ENCODE measurements at regions not wholly inside any gene's neighbourhood (a gene's known extent, or its start where the extent isn't known, plus 50 kb on each side); places are given as distances from the start of the nearest gene placed in this dataset.

DNA sequence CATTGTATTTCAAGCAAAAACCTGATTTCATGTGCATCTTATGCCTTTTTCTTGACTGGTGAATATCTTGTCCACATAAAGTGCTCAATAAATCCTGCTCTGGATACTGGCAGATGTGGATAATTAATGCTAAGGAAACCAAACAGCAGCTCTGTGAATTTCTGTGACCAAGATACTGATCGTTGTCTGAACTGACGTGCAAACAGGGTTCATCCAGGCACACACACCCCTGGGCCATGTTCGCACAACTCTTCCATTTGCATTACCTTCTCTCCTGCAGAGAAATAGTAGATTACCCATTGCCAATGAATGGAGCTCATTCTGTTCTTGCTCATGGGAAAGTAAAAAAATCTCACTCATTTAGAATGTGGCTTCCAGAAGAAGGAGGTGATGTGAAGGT, 316.2 kb upstream of the TRIB2 start:
- H3K4me1 ChIP-seq (ENCODE audit: insufficient read depth, low read length) = no peaks in the 10 kb centered on the region
- H4K20me1 ChIP-seq (ENCODE audit: insufficient read depth, low read length) = no peaks in the 10 kb centered on the region
- TF ChIP-seq, protein P1, sequence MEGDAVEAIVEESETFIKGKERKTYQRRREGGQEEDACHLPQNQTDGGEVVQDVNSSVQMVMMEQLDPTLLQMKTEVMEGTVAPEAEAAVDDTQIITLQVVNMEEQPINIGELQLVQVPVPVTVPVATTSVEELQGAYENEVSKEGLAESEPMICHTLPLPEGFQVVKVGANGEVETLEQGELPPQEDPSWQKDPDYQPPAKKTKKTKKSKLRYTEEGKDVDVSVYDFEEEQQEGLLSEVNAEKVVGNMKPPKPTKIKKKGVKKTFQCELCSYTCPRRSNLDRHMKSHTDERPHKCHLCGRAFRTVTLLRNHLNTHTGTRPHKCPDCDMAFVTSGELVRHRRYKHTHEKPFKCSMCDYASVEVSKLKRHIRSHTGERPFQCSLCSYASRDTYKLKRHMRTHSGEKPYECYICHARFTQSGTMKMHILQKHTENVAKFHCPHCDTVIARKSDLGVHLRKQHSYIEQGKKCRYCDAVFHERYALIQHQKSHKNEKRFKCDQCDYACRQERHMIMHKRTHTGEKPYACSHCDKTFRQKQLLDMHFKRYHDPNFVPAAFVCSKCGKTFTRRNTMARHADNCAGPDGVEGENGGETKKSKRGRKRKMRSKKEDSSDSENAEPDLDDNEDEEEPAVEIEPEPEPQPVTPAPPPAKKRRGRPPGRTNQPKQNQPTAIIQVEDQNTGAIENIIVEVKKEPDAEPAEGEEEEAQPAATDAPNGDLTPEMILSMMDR (IDR thresholded peaks at IDR 0.05; ENCODE audit: extremely low read depth, low read depth, low read length) = no peak
- no peak for DNase-seq (ENCODE audit: insufficient read length, low spot score, missing footprints)
- no peak overlapping the region for H3K4me3 ChIP-seq (ENCODE audit: insufficient read depth, low read length)
- no peaks in the 10 kb centered on the region for H3K36me3 ChIP-seq (ENCODE audit: insufficient read depth, low read length)
- H3K27ac ChIP-seq (ENCODE audit: low read depth, low read length) = no peak overlapping the region
- H3K27me3 ChIP-seq (ENCODE audit: insufficient read depth, low read length) = no peaks in the 10 kb centered on the region
- no peak overlapping the region for H3K4me2 ChIP-seq (ENCODE audit: insufficient read depth, low read length)
- H2AFZ ChIP-seq (ENCODE audit: low read length) = no peak overlapping the region
- no peaks in the 10 kb centered on the region for H3K9me3 ChIP-seq (ENCODE audit: low read depth, low read length)
- H3K79me2 ChIP-seq (ENCODE audit: insufficient read depth, low read length) = no peaks in the 10 kb centered on the region

DNA sequence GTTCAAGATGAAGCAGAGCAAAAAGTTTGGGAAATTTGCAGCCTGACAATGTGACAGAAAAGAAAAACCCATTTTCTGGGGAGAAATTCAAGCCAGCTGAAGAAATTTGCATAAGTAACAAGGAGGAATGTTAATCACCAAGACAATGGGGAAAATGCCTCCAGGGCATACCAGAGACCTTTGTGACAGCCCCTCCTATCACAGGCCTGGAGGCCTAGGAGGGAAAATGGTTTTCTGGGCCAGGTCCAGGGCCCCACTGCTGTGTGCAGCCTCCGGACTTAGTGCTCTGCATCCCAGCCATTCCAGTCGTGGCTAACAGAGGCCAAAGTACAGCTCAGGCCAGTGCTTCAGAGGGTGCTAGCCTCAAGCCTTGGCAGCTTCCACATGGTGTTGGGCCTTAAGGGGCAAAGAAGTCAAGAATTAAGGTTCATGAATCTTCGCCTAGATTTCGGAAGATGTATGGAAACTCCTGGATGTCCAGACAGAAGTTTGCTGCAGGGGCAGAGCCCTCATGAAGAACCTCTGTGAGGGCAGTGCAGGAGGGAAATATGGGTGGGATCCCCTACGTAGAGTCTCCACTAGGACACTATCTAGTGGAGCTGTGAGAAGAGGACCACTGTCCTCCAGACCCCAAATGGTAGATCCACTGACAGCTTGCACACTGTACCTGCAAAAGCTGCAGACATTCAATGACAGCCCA, 314.1 kb upstream of the TRIB2 start:
- Histone ChIP-seq H3K4me2 (ENCODE audit: insufficient read depth, low read length) (no peak overlapping the region), H3K4me1 (ENCODE audit: insufficient read depth, low read length) (no peaks in the 10 kb centered on the region), H3K27ac (ENCODE audit: low read depth, low read length) (no peak overlapping the region), H3K79me2 (ENCODE audit: insufficient read depth, low read length) (no peaks in the 10 kb centered on the region), H3K4me3 (ENCODE audit: insufficient read depth, low read length) (no peak overlapping the region), H2AFZ (ENCODE audit: low read length) (no peak overlapping the region), H3K27me3 (ENCODE audit: insufficient read depth, low read length) (no peaks in the 10 kb centered on the region), H3K9me3 (ENCODE audit: low read depth, low read length) (no peaks in the 10 kb centered on the region), H3K36me3 (ENCODE audit: insufficient read depth, low read length) (no peaks in the 10 kb centered on the region), H4K20me1 (ENCODE audit: insufficient read depth, low read length) (no peaks in the 10 kb centered on the region)
- no peak for DNase-seq (ENCODE audit: insufficient read length, low spot score, missing footprints)
- TF ChIP-seq, protein P1 (IDR thresholded peaks at IDR 0.05; ENCODE audit: extremely low read depth, low read depth, low read length) = no peak

- Histone ChIP-seq H3K27ac (ENCODE audit: low read depth, low read length) (no peak overlapping the region), H3K4me3 (ENCODE audit: insufficient read depth, low read length) (no peak overlapping the region), H3K4me2 (ENCODE audit: insufficient read depth, low read length) (no peak overlapping the region), H3K27me3 (ENCODE audit: insufficient read depth, low read length) (no peaks in the 10 kb centered on the region), H3K79me2 (ENCODE audit: insufficient read depth, low read length) (no peaks in the 10 kb centered on the region), H3K9me3 (ENCODE audit: low read depth, low read length) (no peaks in the 10 kb centered on the region), H3K4me1 (ENCODE audit: insufficient read depth, low read length) (no peaks in the 10 kb centered on the region), H2AFZ (ENCODE audit: low read length) (no peak overlapping the region), H4K20me1 (ENCODE audit: insufficient read depth, low read length) (no peaks in the 10 kb centered on the region), H3K36me3 (ENCODE audit: insufficient read depth, low read length) (no peaks in the 10 kb centered on the region)
- TF ChIP-seq, protein P1 (IDR thresholded peaks at IDR 0.05; ENCODE audit: extremely low read depth, low read depth, low read length) = no peak
- DNase-seq (ENCODE audit: insufficient read length, low spot score, missing footprints) = no peak
These were observed 312.2 kb upstream of the TRIB2 start for GRCh38 chr2:12404497-12404896.

GRCh38 chr2:12407160-12407559, 309.6 kb upstream of the TRIB2 start:
- TF ChIP-seq, protein P1 (IDR thresholded peaks at IDR 0.05; ENCODE audit: extremely low read depth, low read depth, low read length) = no peak
- Histone ChIP-seq H3K9me3 (ENCODE audit: low read depth, low read length) (no peaks in the 10 kb centered on the region), H3K36me3 (ENCODE audit: insufficient read depth, low read length) (no peaks in the 10 kb centered on the region), H3K79me2 (ENCODE audit: insufficient read depth, low read length) (no peaks in the 10 kb centered on the region), H3K4me1 (ENCODE audit: insufficient read depth, low read length) (no peaks in the 10 kb centered on the region), H3K4me3 (ENCODE audit: insufficient read depth, low read length) (no peak overlapping the region), H3K27me3 (ENCODE audit: insufficient read depth, low read length) (no peaks in the 10 kb centered on the region), H3K27ac (ENCODE audit: low read depth, low read length) (no peak overlapping the region), H4K20me1 (ENCODE audit: insufficient read depth, low read length) (no peaks in the 10 kb centered on the region), H3K4me2 (ENCODE audit: insufficient read depth, low read length) (no peak overlapping the region), H2AFZ (ENCODE audit: low read length) (no peak overlapping the region)
- DNase-seq (ENCODE audit: insufficient read length, low spot score, missing footprints) = no peak
